GM12878 (cell line): ENCODE measurements at regions not wholly inside any gene's neighbourhood (a gene's known extent, or its start where the extent isn't known, plus 50 kb on each side); places are given as distances from the start of the nearest gene placed in this dataset.

Experiments used
- ATAC-seq: fragments of 200-7000 bp; cut with Tn5 transposase; 3 replicates; pipeline ENCODE4 v1.9.1; 2020; ENCODE audit warnings: mild to moderate bottlenecking, moderate library complexity
- BruUV-seq: library from RNA; stranded (reverse); fragments of 400-500 nt; replicated peaks from 2 replicates; lab custom pipeline; 2021; lab: Mats Ljungman, UMichigan
- CTCF ChIA-PET: fragments of 300-600 bp; sonication (Branson Sonifier 250); formaldehyde crosslinking; extraction: SDS; loops from one replicate; lab custom pipeline; 2021; ENCODE audit warnings: inconsistent platforms; lab: Yijun Ruan, JAX
- POLR2A ChIA-PET: fragments of 350-600 bp; formaldehyde crosslinking; extraction: SDS; loops from one replicate; lab custom pipeline; 2021; ENCODE audit warnings: inconsistent platforms; lab: Charles Lee
- RAD21 ChIA-PET: fragments of 300-600 bp; sonication (Branson Sonifier 250); formaldehyde crosslinking; loops from one replicate; lab custom pipeline; 2023; ENCODE audit warnings: antibody characterized with exemption; ENCODE audit not compliant: unreplicated experiment; lab: Charles Lee
- SMC1A ChIA-PET: fragments of 300-600 bp; sonication (Branson Sonifier 250); formaldehyde crosslinking; loops from one replicate; lab custom pipeline; 2023; ENCODE audit not compliant: unreplicated experiment, uncharacterized antibody; lab: Charles Lee
- DNase-seq: peaks from one replicate; pipeline ENCODE4 v3.0.0-alpha.2; 2011; ENCODE audit warnings: low read depth, low spot score
- FAIRE-seq: peaks from 3 replicates; lab custom pipeline; 2011; peaks lifted over from hg19 to GRCh38; lab: Jason Lieb, UNC
- H2AFZ ChIP-seq: 2 replicates; pipeline ENCODE4 v1.6.0; 2011; ENCODE audit warnings: low read depth, low read length, control low read depth; ENCODE audit not compliant: control insufficient read depth
- H3K27ac ChIP-seq: 2 replicates; pipeline ENCODE4 v1.5.1; 2011; ENCODE audit warnings: control low read depth; ENCODE audit not compliant: control insufficient read depth, insufficient read depth
- H3K27me3 ChIP-seq, 2 experiments: replicated peaks in 1 of 2; 2 replicates each; pipeline versions ENCODE4 v1.6.0 to v1.6.1; 2011; ENCODE audit warnings: low read length in 1 of 2; ENCODE audit not compliant: control insufficient read depth in 2 of 2, insufficient read depth in 2 of 2
- H3K36me3 ChIP-seq, 2 experiments: 2 replicates each; pipeline ENCODE4 v1.5.1; 2011; ENCODE audit warnings: low read length in 1 of 2; ENCODE audit not compliant: control insufficient read depth in 2 of 2, insufficient read depth in 2 of 2
- H3K4me1 ChIP-seq: 2 replicates; pipeline ENCODE4 v1.6.1; 2011; ENCODE audit warnings: mild to moderate bottlenecking, low read length, moderate library complexity, mixed read lengths; ENCODE audit not compliant: control insufficient read depth, insufficient read depth
- H3K4me2 ChIP-seq: 2 replicates; pipeline ENCODE4 v1.6.0; 2011; ENCODE audit warnings: control low read depth; ENCODE audit not compliant: control insufficient read depth, insufficient read depth
- H3K4me3 ChIP-seq: fragments of 200-600 bp; sonication (generic); 2 replicates; pipeline ENCODE4 v1.5.1; 2016
- H3K79me2 ChIP-seq: 2 replicates; pipeline ENCODE4 v1.6.0; 2011; ENCODE audit warnings: low read length; ENCODE audit not compliant: control insufficient read depth, insufficient read depth
- H3K9ac ChIP-seq: 2 replicates; pipeline ENCODE4 v1.8.0; 2011; ENCODE audit warnings: low read length, control low read depth, mixed read lengths; ENCODE audit not compliant: control insufficient read depth, insufficient read depth
- H3K9me3 ChIP-seq: replicated peaks from 3 replicates; pipeline ENCODE4 v1.5.1; 2011; ENCODE audit warnings: mild to moderate bottlenecking, low read length; ENCODE audit not compliant: control insufficient read depth, insufficient read depth
- H4K20me1 ChIP-seq: 2 replicates; pipeline ENCODE4 v1.6.0; 2011; ENCODE audit not compliant: control insufficient read depth, insufficient read depth
- ESRRA ChIP-seq: IDR thresholded peaks from 2 replicates; pipeline ENCODE4 v1.6.1; 2012; ENCODE audit warnings: mild to moderate bottlenecking, low read length, improper control_type of control experiment
- FOXK2 ChIP-seq: fragments of 450-650 bp; IDR thresholded peaks from 2 replicates; pipeline ENCODE4 v1.6.1; 2017; ENCODE audit warnings: mild to moderate bottlenecking, moderate library complexity
- KAT2A ChIP-seq: conservative IDR thresholded peaks from 2 replicates; pipeline ENCODE4 v1.6.1; 2011; ENCODE audit warnings: low read depth, low read length; ENCODE audit not compliant: control insufficient read depth
- MEF2A ChIP-seq: IDR thresholded peaks from 2 replicates; pipeline ENCODE4 v1.6.1; 2011; ENCODE audit warnings: low read depth, mild to moderate bottlenecking, low read length, moderate library complexity; ENCODE audit not compliant: insufficient read depth
- MTA2 ChIP-seq: fragments of 450-650 bp; IDR thresholded peaks from 2 replicates; pipeline ENCODE4 v1.6.1; 2016; ENCODE audit warnings: low read depth, mild to moderate bottlenecking, moderate library complexity
- MYB ChIP-seq: fragments of 150-350 bp; IDR thresholded peaks from 2 replicates; pipeline ENCODE4 v1.6.1; 2014; ENCODE audit warnings: mild to moderate bottlenecking, low read depth, low read length, borderline replicate concordance
- SRF ChIP-seq, 2 experiments: IDR thresholded peaks; 2 replicates each; pipeline ENCODE4 v1.6.1; 2011; ENCODE audit warnings: low read depth in 2 of 2, low read length in 2 of 2, mild to moderate bottlenecking in 1 of 2, moderate library complexity in 1 of 2
- ZNF24 ChIP-seq: fragments of 450-650 bp; IDR thresholded peaks from 2 replicates; pipeline ENCODE4 v1.6.1; 2017; ENCODE audit warnings: antibody characterized with exemption, mild to moderate bottlenecking
- in situ Hi-C: fragments of 300-500 bp; cut with MboI; formaldehyde crosslinking; loops from 9 replicates; pipeline ENCODE4 v1.14.3; 2018; ENCODE audit warnings: mixed read lengths
- intact Hi-C: fragments of 100-400 bp; cut with micrococcal nuclease; formaldehyde crosslinking; loops from one replicate; pipeline ENCODE4 v1.14.2; 2022; ENCODE audit not compliant: unreplicated experiment
- TF ChIP-seq, protein P1 (sequence below): fragments of 150-350 bp; IDR thresholded peaks from 2 replicates; pipeline ENCODE4 v1.6.1; 2014; ENCODE audit warnings: mild to moderate bottlenecking, low read depth, low read length
- TF ChIP-seq, protein P2 (sequence below): fragments of 450-650 bp; formaldehyde crosslinking; IDR thresholded peaks from 2 replicates; pipeline ENCODE4 v1.5.0; 2022; ENCODE audit warnings: mild to moderate bottlenecking, missing genetic modification characterization
- TF ChIP-seq, protein P3 (sequence below): IDR thresholded peaks from 2 replicates; pipeline ENCODE4 v1.6.1; 2012; ENCODE audit warnings: improper control_type of control experiment, low read depth, low read length; ENCODE audit not compliant: insufficient replicate concordance
- TF ChIP-seq, protein P4 (sequence below): IDR thresholded peaks from 2 replicates; pipeline ENCODE4 v1.6.1; 2011; ENCODE audit warnings: borderline replicate concordance, low read depth, mild to moderate bottlenecking, moderate library complexity, low read length; ENCODE audit not compliant: insufficient read depth, poor library complexity, severe bottlenecking

DNA sequence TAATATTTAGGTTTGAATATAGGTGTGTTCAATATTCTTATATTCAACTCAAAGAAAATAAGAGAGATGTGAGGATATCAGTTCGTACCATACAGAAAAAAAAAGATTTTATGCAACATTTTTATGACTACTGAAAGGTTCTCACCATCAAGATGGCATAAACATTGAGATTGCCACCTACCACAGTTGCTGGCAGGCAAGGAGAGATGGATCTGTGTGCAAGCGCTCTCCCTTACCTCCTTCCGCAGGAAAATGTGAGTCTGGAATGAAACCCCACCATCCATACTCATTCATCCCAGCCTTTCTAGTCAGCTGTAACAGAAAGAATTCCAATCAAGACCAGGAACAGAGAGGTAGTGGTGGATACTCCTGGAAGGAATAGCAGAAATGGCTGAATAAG is 376.9 kb downstream of the PPP3CA start (continued):
- no peak for TF ChIP-seq MTA2
- no peak for TF ChIP-seq ESRRA
- TF ChIP-seq, all 136 proteins: peak for 0

DNA sequence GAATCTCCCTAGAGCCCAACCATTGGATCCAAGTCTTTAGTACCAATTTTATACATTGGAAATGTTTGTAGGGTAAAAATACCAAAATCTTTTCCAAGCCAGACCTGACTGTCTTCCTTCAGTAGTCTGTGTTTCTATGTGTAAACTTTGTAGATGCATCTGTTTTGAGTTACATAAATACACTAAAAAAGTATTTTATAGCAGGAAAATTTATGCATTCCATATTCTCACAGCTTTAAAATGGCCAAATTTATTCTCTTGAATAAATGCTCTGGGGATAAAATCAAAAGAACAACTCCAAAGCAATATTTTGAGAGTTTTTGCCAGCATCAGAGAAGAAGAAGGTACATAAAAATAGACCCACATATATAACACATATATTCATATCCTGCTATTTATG is 377.4 kb downstream of the PPP3CA start:
- intact Hi-C loops = no loop called here
- no peak for TF ChIP-seq ESRRA
- TF ChIP-seq SRF (IDR thresholded peaks at IDR 0.05; ENCODE audit: low read depth in 2 of 2, low read length in 2 of 2) = no peak
- TF ChIP-seq, protein P1, sequence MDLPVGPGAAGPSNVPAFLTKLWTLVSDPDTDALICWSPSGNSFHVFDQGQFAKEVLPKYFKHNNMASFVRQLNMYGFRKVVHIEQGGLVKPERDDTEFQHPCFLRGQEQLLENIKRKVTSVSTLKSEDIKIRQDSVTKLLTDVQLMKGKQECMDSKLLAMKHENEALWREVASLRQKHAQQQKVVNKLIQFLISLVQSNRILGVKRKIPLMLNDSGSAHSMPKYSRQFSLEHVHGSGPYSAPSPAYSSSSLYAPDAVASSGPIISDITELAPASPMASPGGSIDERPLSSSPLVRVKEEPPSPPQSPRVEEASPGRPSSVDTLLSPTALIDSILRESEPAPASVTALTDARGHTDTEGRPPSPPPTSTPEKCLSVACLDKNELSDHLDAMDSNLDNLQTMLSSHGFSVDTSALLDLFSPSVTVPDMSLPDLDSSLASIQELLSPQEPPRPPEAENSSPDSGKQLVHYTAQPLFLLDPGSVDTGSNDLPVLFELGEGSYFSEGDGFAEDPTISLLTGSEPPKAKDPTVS = no peak
- TF ChIP-seq ZNF24 = no peak
- TF ChIP-seq, protein P2, sequence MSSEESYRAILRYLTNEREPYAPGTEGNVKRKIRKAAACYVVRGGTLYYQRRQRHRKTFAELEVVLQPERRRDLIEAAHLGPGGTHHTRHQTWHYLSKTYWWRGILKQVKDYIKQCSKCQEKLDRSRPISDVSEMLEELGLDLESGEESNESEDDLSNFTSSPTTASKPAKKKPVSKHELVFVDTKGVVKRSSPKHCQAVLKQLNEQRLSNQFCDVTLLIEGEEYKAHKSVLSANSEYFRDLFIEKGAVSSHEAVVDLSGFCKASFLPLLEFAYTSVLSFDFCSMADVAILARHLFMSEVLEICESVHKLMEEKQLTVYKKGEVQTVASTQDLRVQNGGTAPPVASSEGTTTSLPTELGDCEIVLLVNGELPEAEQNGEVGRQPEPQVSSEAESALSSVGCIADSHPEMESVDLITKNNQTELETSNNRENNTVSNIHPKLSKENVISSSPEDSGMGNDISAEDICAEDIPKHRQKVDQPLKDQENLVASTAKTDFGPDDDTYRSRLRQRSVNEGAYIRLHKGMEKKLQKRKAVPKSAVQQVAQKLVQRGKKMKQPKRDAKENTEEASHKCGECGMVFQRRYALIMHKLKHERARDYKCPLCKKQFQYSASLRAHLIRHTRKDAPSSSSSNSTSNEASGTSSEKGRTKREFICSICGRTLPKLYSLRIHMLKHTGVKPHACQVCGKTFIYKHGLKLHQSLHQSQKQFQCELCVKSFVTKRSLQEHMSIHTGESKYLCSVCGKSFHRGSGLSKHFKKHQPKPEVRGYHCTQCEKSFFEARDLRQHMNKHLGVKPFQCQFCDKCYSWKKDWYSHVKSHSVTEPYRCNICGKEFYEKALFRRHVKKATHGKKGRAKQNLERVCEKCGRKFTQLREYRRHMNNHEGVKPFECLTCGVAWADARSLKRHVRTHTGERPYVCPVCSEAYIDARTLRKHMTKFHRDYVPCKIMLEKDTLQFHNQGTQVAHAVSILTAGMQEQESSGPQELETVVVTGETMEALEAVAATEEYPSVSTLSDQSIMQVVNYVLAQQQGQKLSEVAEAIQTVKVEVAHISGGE (CRISPR knock-in tag) = no peak
- TF ChIP-seq, protein P3, sequence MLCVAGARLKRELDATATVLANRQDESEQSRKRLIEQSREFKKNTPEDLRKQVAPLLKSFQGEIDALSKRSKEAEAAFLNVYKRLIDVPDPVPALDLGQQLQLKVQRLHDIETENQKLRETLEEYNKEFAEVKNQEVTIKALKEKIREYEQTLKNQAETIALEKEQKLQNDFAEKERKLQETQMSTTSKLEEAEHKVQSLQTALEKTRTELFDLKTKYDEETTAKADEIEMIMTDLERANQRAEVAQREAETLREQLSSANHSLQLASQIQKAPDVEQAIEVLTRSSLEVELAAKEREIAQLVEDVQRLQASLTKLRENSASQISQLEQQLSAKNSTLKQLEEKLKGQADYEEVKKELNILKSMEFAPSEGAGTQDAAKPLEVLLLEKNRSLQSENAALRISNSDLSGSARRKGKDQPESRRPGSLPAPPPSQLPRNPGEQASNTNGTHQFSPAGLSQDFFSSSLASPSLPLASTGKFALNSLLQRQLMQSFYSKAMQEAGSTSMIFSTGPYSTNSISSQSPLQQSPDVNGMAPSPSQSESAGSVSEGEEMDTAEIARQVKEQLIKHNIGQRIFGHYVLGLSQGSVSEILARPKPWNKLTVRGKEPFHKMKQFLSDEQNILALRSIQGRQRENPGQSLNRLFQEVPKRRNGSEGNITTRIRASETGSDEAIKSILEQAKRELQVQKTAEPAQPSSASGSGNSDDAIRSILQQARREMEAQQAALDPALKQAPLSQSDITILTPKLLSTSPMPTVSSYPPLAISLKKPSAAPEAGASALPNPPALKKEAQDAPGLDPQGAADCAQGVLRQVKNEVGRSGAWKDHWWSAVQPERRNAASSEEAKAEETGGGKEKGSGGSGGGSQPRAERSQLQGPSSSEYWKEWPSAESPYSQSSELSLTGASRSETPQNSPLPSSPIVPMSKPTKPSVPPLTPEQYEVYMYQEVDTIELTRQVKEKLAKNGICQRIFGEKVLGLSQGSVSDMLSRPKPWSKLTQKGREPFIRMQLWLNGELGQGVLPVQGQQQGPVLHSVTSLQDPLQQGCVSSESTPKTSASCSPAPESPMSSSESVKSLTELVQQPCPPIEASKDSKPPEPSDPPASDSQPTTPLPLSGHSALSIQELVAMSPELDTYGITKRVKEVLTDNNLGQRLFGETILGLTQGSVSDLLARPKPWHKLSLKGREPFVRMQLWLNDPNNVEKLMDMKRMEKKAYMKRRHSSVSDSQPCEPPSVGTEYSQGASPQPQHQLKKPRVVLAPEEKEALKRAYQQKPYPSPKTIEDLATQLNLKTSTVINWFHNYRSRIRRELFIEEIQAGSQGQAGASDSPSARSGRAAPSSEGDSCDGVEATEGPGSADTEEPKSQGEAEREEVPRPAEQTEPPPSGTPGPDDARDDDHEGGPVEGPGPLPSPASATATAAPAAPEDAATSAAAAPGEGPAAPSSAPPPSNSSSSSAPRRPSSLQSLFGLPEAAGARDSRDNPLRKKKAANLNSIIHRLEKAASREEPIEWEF = no peak
- no peak for TF ChIP-seq FOXK2
- TF ChIP-seq MEF2A = no peak
- TF ChIP-seq, protein P4, sequence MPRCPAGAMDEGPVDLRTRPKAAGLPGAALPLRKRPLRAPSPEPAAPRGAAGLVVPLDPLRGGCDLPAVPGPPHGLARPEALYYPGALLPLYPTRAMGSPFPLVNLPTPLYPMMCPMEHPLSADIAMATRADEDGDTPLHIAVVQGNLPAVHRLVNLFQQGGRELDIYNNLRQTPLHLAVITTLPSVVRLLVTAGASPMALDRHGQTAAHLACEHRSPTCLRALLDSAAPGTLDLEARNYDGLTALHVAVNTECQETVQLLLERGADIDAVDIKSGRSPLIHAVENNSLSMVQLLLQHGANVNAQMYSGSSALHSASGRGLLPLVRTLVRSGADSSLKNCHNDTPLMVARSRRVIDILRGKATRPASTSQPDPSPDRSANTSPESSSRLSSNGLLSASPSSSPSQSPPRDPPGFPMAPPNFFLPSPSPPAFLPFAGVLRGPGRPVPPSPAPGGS = no peak
- TF ChIP-seq KAT2A = no peak
- no peak for TF ChIP-seq MYB

More for the DNA sequence above, 377.4 kb downstream of the PPP3CA start:
- no peak for DNase-seq
- Histone ChIP-seq H3K4me3 (no peak overlapping the region), H4K20me1 (no peaks in the 10 kb centered on the region), H3K27me3 (no peaks in the 10 kb centered on the region), H2AFZ (no peak overlapping the region), H3K27ac (no peak overlapping the region), H3K4me1 (no peaks in the 10 kb centered on the region), H3K79me2 (no peaks in the 10 kb centered on the region), H3K4me2 (no peak overlapping the region), H3K9ac (no peak overlapping the region), H3K9me3 (no peaks in the 10 kb centered on the region), H3K36me3 (no peaks in the 10 kb centered on the region)
- ChIA-PET POLR2A (no interaction called here), CTCF (no interaction called here), RAD21 (no interaction called here), SMC1A (no interaction called here)
- no peak for FAIRE-seq
- in situ Hi-C loops = no loop called here
- no peak for ATAC-seq
- BruUV-seq = no TSS peak
